ENCODE measurements at regions not wholly inside any gene's neighbourhood (a gene's known extent, or its start where the extent isn't known, plus 50 kb on each side); places are given as distances from the start of the nearest gene placed in this dataset.

DNA sequence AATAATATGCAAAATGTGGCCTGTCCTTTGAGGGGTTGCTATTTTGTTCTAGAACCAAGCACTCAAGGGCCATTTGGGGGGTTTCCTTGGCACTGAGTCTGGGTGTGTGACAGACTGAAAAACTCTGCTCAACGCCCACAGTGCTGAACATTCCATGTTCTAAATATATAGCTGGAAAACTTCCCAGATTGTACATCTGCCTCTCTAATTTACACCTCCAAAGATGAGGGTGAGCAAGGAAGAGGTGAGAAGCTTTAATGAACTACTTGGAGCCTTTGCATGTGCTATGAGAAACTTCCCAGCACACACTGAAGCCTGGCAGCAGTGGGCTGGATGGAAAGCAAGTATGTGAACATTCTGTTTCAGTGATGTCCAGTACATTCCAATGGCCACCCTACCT lies 296.7 kb upstream of the KCNH7 start:
- TF ChIP-seq POLR2A (IDR thresholded peaks at IDR 0.05; ENCODE audit: low read length) (no peak), GATA1 (IDR thresholded peaks at IDR 0.05; ENCODE audit: low read depth, low read length) (no peak)

All from erythroblast (primary cell).